Stimulated activated CD4-positive, alpha-beta T cell treated with anti-CD3 and anti-CD28 coated beads, TNF-alpha, amount 100 ng/mL, for 4 hours (primary cell): ENCODE measurements at regions not wholly inside any gene's neighbourhood (a gene's known extent, or its start where the extent isn't known, plus 50 kb on each side); places are given as distances from the start of the nearest gene placed in this dataset.

Experiments
- DNase-seq, 3 experiments: peaks; one replicate each; pipeline ENCODE4 v3.0.0-alpha.2; 2020; ENCODE audit warnings: low read depth in 3 of 3

DNA sequence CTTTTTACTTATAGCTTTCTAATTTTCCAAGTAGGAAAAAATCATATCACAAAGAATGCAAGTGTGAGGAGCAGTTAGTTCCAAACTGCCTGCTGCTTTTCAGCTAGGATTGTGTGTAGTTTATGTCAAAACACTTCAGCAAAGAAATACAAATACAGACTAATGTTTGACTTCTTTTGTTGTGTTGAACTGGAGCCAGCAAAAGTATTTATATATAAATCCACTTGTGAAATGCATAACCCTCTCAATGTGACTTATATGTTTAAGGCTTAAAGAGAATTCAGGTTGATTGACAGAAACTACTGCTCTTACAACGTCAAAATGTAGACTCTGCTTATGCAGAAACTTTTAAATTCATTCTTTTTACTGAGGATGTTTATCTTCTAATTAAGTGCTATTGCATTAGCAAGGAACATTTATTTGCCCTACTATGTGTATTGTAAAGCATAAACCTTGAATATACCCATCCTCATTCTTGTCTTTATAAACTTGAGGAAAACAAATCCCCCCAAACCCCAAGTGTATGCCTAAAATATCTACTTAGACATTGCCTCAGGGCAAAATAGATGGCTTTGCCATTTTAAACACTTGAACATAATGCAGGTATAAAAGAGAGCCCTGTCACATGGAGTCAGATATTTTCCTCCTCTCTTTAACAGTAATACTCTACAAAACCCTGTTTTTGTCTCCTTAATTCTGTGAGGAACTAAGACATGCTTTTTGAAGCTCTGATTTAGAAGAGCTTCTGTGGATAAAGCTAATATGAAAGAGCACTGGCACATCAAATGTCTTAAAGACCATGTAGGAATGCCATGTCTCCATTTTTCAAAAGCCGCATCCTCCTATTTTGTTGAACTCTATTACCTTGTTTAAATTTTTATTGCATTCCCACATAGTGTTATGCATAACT, 302.8 kb upstream of the TBC1D5 start:
- no peak for DNase-seq

- no peak for DNase-seq
Measured at GRCh38 chr3:18044191-18044590, 301.8 kb upstream of the TBC1D5 start.

DNA sequence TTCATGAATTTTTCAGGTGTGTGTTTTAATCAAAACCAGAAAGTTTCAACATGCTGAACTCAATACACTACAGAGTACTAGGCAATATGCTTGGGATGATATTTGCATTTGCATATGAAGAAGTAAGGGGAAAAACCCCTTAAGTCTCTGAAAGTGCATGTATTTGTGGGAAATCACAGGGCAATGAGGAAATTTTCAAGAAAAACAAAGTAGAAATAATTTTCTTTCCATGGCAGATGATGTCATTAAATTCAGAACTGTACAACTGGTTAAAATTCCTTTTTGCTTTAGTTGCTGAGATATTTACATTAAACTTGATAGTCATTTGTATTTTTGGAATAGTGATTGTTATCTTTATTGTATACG, 294.0 kb upstream of the TBC1D5 start:
- DNase-seq = no peak

GRCh38 chr3:18035641-18036449, 293.4 kb upstream of the TBC1D5 start:
- no peak for DNase-seq

- DNase-seq = no peak
Measured at GRCh38 chr3:18033581-18034108, 291.2 kb upstream of the TBC1D5 start.

DNA sequence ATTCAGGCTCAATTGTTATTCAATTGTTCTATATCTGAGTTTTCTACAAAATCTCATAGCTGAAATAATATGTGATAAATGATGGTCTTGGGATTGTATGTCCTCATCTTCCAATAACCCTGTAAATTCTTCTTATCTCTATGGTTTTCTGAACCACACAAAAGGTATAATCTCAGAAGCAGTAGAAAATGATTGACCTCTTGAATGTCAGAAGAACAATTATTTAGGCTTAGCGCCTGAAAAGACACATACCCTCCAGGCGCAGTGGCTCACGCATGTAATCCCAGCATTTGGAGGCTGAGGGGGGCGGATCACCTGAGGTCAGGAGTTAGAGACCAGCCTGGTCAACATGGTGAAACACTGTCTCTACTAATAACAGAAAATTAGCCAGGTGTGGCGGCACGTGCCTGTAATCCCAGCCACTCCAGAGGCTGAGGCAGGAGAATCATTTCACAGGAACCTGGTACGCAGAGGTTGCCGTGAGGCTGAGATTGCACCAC, 288.0 kb upstream of the TBC1D5 start:
- DNase-seq = no peak

GRCh38 chr3:18027161-18027939, 284.9 kb upstream of the TBC1D5 start:
- no peak for DNase-seq

DNA sequence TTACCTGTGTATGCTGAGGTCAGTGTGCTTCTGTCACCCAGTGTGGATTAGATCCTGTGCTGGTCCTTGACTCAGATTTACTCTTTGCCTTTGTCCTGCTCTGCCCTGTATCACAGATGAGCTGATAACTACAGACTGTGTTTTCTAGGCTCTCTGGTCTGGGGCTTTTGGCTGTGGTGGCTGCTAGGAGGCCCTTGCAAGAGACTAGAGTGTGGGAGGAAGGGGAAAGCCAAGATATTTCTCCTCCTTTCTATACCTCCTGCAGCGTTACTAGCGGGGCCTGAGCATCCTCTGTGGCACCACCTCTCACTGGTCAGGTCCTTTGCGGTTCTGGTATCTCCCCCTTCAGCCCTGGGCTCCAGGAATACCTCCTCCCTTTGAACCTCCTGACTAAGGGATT, 282.3 kb upstream of the TBC1D5 start:
- DNase-seq = no peak

DNA sequence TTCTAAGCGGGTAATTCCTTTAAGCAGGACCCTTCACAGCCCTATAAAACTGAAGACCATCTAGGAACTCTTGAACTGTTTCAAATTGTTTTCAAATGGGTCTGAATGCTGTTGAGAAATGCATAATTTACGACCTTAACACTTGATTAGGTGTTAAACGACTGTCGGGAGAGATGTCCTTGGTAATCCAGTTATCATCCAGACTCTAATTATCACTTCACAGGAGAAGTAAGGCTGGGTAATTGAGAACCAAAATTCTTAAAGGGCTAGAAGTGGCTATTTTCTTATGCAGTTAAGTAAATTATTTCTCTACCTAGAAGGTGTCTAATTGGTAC, 276.7 kb upstream of the TBC1D5 start:
- DNase-seq = no peak

DNA sequence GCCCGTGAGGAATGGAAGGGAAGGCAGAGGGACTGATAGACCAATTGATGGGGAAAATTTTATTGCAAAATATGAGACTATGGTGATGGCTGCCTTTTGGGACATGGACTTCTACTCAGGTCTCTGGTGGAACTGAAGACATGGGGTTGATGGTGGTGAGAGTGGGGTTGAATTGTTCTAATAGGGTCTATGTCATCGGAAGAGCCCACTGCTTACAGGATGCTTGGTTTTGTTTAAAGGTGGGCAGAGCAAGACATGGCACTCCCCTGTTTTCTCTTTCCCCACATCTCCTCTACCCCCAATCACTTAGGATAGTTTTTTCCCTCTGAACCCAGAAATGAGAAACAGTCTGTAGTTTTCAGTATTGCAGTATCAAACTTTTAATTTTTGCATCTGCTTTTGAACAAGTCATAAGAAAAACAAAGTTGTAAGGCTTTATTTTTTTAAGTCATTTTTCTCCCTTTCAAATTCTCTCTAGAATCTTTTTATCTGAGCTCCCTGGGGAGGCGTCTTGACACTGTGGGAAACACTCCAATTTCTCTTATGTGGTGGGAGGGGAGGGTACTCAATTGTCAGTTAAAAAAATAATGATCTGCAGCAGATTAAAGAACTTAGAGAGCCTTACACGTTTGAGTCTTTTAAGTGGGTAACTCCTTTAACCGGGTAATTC, 276.2 kb upstream of the TBC1D5 start:
- no peak for DNase-seq

DNA sequence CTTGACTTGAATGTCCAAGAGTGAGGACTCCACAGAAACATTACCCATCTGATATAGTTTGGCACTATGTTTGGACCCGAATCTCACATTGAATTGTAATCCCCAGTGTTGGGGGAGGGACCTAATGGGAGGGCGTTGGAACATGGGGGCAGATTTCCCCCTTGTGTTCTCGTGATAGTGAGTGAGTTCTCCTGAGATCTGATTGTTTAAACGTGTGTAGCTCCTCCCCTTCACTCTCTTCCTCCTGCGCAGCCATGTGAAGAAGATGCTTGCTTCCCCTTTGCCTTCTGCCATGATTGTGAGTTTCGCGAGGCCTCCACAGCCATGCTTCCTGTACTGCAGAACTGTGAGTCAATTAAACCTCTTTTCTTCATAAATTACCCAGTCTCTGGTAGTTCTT, 273.9 kb upstream of the TBC1D5 start:
- DNase-seq = no peak

- no peak for DNase-seq
Measured at GRCh38 chr3:18012933-18013332, 270.5 kb upstream of the TBC1D5 start.

DNA sequence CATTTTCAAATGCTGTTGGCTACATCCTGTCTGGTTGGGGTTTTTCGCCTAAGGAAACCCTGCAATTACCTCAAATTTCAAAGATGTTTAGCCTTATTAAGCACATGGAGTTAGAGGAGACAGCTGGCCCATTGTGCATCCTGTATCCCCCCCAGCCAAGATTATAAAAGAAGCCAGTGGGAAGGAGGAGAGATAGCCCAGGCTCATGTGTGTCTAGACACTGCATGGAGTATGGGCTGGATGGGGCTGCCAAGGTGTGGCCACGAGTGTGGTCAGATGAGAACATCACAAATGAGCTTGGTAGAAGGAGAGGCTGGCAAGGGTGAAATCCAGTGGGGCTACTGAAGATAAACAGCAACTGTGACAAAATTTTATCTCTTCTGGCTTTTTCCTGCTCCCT, 270.0 kb upstream of the TBC1D5 start:
- no peak for DNase-seq

DNA sequence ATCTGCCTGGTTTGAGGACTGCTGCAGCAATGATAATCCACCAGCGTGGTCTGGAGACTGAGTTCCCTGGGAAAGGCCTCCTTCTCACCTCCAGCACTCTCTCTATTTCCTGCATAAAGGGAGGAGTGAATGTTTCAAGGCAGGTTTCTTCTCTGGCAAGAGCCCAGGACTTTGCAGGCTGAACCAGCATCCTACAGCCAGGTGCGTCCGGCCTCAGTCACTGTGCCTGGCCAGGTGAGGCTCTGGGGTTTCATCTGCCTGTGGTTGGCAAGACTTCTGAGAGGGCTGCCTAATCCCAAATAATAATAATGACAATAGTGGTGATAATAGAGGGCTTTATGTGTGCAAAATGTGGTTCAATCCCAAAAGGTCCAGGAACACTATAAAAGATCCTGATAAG, 269.0 kb upstream of the TBC1D5 start:
- no peak for DNase-seq

GRCh38 chr3:18010001-18010400, 267.6 kb upstream of the TBC1D5 start:
- no peak for DNase-seq

DNA sequence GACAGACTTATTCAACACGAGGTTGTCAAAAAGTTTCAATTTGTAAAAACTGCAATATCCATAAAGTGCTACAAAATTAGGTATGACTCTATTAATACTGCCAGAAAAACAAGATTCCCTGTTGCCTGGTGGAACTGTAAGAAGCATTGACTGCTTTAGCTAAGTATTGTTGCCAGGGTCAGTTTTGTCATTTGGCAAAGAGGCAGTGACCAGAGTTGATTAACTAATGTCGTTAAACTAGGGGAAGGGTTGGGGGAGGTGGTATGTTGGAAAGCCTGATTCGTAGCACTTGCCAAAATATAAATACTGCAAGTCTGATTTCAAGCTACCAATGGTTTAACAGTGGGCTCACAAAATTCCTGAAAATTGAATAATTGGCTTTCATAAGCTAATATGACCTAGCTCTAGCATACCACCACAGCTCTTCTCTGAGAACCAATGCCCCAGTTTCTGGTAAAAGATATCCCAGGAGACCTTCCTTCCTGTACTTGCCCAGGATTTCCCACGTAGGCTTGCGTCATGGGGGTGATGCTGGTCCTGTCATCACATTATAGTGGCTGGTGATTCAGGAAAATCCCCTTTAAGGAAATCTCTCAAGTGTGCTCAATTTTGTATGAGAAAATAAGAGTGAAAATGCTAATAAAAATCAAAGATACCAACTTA, 266.4 kb upstream of the TBC1D5 start:
- DNase-seq = no peak

DNA sequence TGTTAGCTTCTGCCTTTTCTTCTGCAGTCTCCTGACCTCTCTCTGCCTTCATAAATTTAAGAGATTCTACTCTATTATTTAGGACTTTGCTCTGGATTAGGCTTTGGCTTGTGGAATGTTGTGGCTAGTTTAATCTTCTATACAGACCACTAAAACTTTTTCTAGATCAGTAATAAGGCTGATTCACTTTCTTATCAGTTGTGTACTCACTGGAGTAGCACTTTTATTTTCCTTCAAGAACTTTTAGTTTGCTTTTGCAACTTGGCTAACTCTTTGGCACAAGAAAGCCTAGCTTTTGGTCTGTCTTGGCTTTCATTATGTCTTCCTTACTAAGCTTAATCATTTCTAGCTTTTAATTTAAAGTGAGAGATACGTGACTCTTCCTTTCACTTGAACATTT, 265.5 kb upstream of the TBC1D5 start:
- DNase-seq = no peak

DNA sequence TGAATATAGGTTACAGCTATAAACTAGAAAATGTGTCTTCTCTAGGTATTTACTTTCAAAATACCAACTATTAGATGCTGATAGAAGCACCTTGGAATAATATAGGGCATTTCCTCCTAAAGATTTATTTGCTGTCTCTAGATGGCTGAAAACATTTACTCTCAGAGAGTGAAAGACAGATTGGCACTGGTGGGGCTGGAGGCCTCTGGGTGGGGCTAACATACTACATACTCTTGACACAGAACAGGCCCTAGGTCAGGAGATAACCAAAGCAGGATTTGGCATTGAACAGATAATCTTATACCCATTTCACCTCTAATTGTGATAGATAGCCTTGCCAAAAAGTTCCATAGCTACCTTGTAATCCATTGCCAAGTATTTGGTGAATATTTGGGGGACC, 253.3 kb upstream of the TBC1D5 start:
- no peak for DNase-seq

DNA sequence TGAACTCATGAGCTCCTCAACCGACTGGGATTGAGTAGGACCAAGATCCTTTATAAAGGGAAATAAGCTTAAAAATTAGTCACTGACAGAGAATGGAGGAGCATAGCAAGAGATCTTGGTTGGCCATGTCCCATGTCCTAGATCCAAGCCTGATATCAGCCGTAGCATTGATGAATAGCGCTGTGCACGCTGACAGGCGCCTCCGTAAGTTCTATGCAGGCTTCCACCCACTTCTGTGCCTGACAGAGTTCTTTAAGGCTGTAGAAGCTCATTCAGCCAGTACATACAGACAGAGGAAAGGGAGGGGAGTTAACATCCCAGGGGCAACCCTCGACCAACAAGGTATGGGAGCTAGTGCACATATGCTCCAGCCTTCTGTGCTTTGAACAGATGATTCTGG, 251.7 kb upstream of the TBC1D5 start:
- no peak for DNase-seq

GRCh38 chr3:17990390-17990789, 248.0 kb upstream of the TBC1D5 start:
- no peak for DNase-seq

DNA sequence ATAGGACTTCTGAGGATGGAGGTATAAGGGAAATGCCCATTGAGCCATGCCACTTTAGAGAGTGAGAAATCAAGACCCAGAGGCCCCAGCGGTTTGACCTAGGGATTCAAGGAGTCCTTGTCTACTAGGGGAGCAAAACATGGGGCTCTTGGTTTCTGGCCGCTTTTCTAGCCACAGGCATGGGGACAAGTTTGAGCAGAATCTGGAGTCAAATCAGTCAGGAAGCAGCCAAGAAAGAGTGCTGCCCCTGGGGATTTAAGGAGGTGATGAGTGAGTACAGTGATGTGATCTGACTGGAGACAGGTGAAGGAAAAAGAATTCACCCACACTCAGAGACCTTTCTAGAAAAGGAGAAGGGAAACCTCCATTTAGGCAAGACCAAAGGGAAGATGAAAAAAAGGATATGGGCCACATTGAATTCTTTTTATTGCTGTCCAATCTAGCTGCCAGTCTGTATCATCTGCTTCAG, 244.0 kb upstream of the TBC1D5 start:
- DNase-seq = no peak
